ACHN (cell line): ENCODE measurements at regions not wholly inside any gene's neighbourhood (a gene's known extent, or its start where the extent isn't known, plus 50 kb on each side); places are given as distances from the start of the nearest gene placed in this dataset.
"Not testable (repeated sequence)": the region's sequence is repeated elsewhere in the genome, so short reads cannot be mapped to it uniquely, and the experiment has no call there.

Experiments used
- DNase-seq: peaks from one replicate; pipeline ENCODE4 v3.0.0-alpha.2; 2015
- in situ Hi-C: cut with HindIII; loops from 2 replicates; pipeline ENCODE4 v1.10.0; 2017; ENCODE audit warnings: low sequenced_read_pairs, low pct_ligation_motif_present, low pct_unique_long_range_greater_than_20kb

DNA sequence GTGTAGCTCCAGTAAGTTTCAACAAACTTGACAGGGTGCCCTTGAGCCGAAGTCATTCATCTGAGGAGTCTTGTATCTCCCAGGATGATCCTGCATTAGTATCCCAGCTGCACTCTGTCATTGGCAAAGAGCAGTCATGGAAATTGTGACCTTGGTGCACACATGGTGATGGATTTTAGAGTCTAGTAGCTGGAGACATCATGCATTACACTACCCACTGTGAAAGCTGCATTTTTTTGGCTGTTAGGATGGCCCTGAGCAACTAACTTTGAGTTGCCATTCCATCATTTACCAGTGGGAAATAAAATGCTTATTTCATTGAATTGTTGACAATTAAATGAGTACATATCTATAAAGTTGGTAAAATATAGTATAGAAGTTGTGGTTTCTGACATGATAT is 552.6 kb upstream of the CBLB start:
- in situ Hi-C loops = no loop called here

GRCh38 chr3:106421909-106422308 is 553.1 kb upstream of the CBLB start:
- in situ Hi-C loops = no loop called here
- no peak for DNase-seq

More for the DNA sequence above, 552.6 kb upstream of the CBLB start:
- no peak for DNase-seq

- in situ Hi-C loops = no loop called here
- no peak for DNase-seq
Observed at GRCh38 chr3:106423321-106424225, 554.8 kb upstream of the CBLB start.

GRCh38 chr3:106425026-106425425 is 556.2 kb upstream of the CBLB start:
- no peak for DNase-seq
- in situ Hi-C loops = no loop called here

- no peak for DNase-seq
- in situ Hi-C loops = no loop called here
Observed at GRCh38 chr3:106425916-106426315, 557.1 kb upstream of the CBLB start.

GRCh38 chr3:106428565-106428994 is 559.8 kb upstream of the CBLB start:
- peak; percentile 97 for DNase-seq
- in situ Hi-C loops = no loop called here

- no peak for DNase-seq
- in situ Hi-C loops = no loop called here
Observed at GRCh38 chr3:106431721-106432120, 562.9 kb upstream of the CBLB start.

DNA sequence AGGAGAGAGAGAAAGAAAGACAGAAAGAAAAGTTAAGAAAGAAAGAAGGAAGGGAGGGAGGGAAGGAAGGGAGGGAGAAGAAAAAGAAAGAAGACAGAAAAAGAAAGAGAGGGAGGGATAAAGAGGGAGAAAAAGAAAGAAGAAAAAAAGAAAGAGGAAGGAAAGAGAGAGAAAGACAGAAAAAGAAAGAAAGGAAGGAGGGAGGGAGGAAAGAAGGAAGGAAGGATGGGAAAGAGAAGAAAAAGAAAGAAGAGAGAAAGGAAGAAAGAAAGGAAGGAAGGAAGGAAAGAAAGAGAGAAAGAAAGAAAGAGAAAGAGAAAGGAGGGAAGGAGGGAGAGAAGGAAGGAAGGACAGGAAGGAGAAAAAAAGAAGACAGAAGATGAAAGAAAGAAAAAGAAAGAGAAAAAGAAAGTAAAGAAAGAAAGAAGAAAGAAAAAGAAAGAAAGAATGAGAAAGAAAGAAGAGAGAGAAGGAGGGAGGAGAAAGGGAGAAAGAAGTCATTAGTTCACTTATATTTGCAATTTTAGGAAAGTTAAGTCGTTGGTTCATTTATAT is 567.2 kb upstream of the CBLB start:
- no peak for DNase-seq
- in situ Hi-C loops = no loop called here

DNA sequence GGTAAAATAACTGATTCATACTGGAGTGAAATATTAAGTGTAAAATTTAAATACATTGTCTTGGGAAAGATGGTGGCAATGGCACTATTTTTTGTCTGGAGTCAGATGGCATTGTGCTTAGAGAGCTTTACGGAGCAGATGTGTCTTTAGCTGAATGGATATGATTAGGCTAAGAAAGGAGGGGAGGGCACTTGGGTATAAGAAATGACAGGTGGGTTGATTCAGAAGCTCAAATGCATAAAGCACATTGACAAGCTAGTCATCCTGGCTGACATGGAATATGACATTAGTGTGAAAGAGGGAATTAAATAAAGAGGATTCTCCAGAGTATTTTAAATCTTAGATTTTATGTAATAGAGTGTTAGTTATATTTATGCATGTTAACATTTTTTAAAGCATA is 570.1 kb upstream of the CBLB start:
- in situ Hi-C loops = no loop called here
- DNase-seq = no peak

- in situ Hi-C loops = no loop called here
Observed at GRCh38 chr3:106440672-106441071, 571.9 kb upstream of the CBLB start.

DNA sequence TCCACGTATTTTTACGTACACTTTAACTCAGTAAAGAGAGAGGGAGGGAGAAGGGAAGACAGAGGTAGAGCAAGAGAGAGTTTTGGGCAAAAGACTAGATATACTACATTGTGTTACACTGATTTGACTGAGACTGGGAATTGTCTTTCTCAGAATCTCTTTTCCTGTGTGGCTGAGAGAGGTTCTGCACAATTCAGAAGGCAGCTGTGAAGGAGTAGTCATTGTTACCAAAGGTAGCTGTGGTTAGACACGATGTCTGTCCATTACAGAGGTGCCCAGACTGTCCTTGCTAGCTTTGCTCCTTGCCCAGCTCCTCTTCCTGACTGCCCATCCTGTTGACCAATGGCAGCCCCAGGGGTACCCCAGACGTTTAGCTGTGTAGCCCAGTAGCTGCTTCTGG is 577.5 kb upstream of the CBLB start:
- DNase-seq = no peak
- in situ Hi-C loops = no loop called here

More at GRCh38 chr3:106440672-106441071, 571.9 kb upstream of the CBLB start:
- peak; percentile 66 for DNase-seq

GRCh38 chr3:106447723-106448301 is 579.0 kb upstream of the CBLB start:
- no peak for DNase-seq
- in situ Hi-C loops = no loop called here

DNA sequence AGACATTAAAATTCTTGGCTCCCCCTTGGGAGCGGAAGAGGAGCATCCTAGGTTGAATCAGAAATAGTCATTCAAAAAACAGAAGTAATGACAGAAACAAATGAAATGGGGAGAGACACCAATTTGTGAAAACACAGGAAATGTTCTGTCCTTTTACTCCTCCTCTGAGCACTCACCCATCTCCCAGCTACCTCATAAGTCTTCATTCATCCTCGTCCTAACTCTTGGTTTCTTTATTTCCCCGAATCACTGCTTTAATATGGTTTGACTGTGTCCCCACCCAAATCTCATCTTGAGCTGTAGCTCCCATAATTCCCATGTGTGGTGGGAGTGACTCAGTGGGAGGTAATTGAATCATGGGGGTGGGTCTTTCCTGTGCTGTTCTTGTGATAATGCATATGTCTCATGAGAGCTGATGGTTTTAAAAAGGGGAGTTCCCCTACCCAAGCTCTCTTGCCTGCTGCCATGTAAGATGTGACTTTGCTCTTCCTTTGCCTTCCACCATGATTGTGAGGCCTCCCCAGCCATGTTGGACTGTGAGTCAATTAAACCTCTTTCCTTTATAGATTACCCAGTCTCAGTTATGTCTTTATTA is 579.7 kb upstream of the CBLB start:
- in situ Hi-C loops, DNase-seq: not testable (repeated sequence)

DNA sequence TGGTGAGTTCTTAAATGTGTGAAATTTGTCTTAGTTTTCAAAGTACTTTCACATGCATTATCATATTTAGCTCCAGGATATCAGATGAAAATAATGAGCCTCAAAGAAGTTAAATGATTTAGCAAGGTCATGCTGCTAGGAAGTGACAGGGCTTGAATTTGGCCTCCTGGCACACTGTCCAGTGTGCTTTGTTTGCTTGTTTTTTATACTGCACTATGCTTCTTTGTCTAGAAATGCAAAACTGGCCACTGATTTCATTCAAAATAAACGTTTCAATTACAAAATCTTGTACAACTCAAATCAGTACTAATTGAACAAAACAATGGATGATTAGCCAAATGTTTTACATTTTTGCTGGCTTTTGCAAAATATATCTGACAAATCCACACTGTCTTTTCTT is 583.3 kb upstream of the CBLB start:
- no peak for DNase-seq
- in situ Hi-C loops = no loop called here

- DNase-seq = no peak
- in situ Hi-C loops = no loop called here
Observed at GRCh38 chr3:106454497-106454896, 585.7 kb upstream of the CBLB start.

GRCh38 chr3:106457281-106458180 is 588.7 kb upstream of the CBLB start:
- peak; percentile 79 for DNase-seq
- in situ Hi-C loops = no loop called here

DNA sequence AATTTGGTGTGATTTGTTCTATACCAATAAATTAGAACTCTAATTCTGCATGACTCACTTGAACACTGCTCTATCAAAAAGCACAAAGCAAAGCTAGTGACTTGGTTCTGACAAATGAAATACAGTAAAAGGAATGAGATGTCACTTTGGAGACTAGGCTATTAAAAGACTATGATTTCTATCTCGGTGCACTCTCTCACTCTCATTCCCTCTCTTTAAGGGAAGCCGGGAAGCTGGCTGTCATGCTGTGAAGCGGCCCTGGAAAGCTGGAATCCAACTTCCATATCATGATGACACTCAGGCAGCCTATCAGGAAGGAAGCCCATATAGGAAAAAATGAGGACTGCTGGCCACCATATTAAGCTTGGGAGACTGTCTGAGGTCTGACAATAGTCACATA is 590.1 kb upstream of the CBLB start:
- DNase-seq = no peak
- in situ Hi-C loops = no loop called here

GRCh38 chr3:106466881-106467280 is 598.1 kb upstream of the CBLB start:
- no peak for DNase-seq
- in situ Hi-C loops = no loop called here
